PC-3 (cell line): ENCODE measurements at regions not wholly inside any gene's neighbourhood (a gene's known extent, or its start where the extent isn't known, plus 50 kb on each side); places are given as distances from the start of the nearest gene placed in this dataset.

Source experiments
- CTCF ChIP-seq: fragments of 300-600 bp; sonication (generic); conservative IDR thresholded peaks from 2 replicates; pipeline ENCODE4 v1.5.1; 2017; ENCODE audit warnings: antibody characterized with exemption, low read depth, mild to moderate bottlenecking, low read length
- EZH2 ChIP-seq: fragments of 300-600 bp; sonication (generic); IDR thresholded peaks from one replicate; pipeline ENCODE4 v1.6.1; 2017; ENCODE audit warnings: antibody characterized with exemption, mild to moderate bottlenecking, low read length; ENCODE audit not compliant: unreplicated experiment
- EZH2phosphoT487 ChIP-seq: fragments of 300-600 bp; sonication (generic); IDR thresholded peaks from 2 replicates; pipeline ENCODE4 v1.6.1; 2018; ENCODE audit warnings: mild to moderate bottlenecking, antibody characterized with exemption, low read length, borderline replicate concordance

- TF ChIP-seq CTCF (no peak), EZH2 (no peak), EZH2phosphoT487 (no peak)
These were observed 218.4 kb downstream of the SOX2 start for GRCh38 chr3:181930105-181930504.
